Panc1 (cell line): ENCODE measurements at regions not wholly inside any gene's neighbourhood (a gene's known extent, or its start where the extent isn't known, plus 50 kb on each side); places are given as distances from the start of the nearest gene placed in this dataset.

Experiments
- CTCF ChIP-seq: fragments of 450-650 bp; IDR thresholded peaks from 2 replicates; pipeline ENCODE4 v1.5.1; 2017; ENCODE audit warnings: mild to moderate bottlenecking
- POLR2AphosphoS5 ChIP-seq: IDR thresholded peaks from 2 replicates; pipeline ENCODE4 v1.6.1; 2012; ENCODE audit warnings: mild to moderate bottlenecking, low read depth, low read length, moderate library complexity
- TCF7L2 ChIP-seq: IDR thresholded peaks from 2 replicates; pipeline ENCODE4 v1.6.1; 2011; ENCODE audit warnings: mild to moderate bottlenecking, low read depth, low read length, inconsistent platforms
- TF ChIP-seq, protein P1 (sequence below), 2 experiments: IDR thresholded peaks; 2 replicates each; pipeline ENCODE4 v1.6.1; 2011 to 2012; ENCODE audit warnings: low read depth in 2 of 2, control low read depth in 1 of 2, low read length in 1 of 2, mild to moderate bottlenecking in 1 of 2, moderate library complexity in 1 of 2; ENCODE audit not compliant: insufficient read depth in 1 of 2

DNA sequence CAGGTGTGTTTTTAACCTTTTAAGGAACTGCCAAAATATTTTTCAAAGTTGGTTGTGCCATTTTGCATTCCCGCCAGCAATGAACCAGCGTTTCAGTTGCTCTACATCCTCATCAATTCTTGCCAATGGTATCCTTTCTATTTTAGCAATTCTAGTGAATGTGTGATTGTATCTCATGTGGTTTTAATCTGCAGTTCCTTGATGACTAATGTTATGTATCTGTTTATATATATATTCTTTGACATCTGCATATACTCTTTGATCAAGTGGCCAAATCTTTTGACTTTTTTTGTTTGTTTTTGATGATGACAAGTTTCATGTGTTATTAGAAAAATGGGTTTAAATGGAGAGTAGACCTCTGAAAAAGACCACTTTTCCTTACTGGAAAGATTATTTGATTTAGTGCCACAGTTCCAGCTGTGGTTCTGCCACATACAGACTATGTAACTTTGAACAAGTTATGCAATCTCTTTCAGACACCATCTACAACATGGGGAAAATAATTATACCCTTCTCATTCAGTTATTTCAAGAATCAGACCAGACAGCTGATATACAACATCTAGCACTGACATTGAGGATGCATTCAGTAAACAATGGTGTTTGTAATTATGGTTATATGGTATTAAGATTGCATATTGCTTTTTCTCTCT lies 146.3 kb upstream of the CNOT2 start:
- TF ChIP-seq POLR2AphosphoS5: no peak
- no peak for TF ChIP-seq CTCF
- TF ChIP-seq, protein P1, sequence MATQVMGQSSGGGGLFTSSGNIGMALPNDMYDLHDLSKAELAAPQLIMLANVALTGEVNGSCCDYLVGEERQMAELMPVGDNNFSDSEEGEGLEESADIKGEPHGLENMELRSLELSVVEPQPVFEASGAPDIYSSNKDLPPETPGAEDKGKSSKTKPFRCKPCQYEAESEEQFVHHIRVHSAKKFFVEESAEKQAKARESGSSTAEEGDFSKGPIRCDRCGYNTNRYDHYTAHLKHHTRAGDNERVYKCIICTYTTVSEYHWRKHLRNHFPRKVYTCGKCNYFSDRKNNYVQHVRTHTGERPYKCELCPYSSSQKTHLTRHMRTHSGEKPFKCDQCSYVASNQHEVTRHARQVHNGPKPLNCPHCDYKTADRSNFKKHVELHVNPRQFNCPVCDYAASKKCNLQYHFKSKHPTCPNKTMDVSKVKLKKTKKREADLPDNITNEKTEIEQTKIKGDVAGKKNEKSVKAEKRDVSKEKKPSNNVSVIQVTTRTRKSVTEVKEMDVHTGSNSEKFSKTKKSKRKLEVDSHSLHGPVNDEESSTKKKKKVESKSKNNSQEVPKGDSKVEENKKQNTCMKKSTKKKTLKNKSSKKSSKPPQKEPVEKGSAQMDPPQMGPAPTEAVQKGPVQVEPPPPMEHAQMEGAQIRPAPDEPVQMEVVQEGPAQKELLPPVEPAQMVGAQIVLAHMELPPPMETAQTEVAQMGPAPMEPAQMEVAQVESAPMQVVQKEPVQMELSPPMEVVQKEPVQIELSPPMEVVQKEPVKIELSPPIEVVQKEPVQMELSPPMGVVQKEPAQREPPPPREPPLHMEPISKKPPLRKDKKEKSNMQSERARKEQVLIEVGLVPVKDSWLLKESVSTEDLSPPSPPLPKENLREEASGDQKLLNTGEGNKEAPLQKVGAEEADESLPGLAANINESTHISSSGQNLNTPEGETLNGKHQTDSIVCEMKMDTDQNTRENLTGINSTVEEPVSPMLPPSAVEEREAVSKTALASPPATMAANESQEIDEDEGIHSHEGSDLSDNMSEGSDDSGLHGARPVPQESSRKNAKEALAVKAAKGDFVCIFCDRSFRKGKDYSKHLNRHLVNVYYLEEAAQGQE (IDR thresholded peaks at IDR 0.05; ENCODE audit: insufficient read depth in 1 of 2, low read depth in 2 of 2, low read length in 1 of 2): no peak
- no peak for TF ChIP-seq TCF7L2
